ENCODE measurements at regions not wholly inside any gene's neighbourhood (a gene's known extent, or its start where the extent isn't known, plus 50 kb on each side); places are given as distances from the start of the nearest gene placed in this dataset.

GRCh38 chr7:106512217-106512616, 148.7 kb downstream of the CCDC71L start:
- TF ChIP-seq TEAD4 (IDR thresholded peaks at IDR 0.05) = no peak
- TF ChIP-seq FOXM1 (IDR thresholded peaks at IDR 0.05; ENCODE audit: borderline replicate concordance, low read depth) = no peak
- no peak for TF ChIP-seq YY1 (IDR thresholded peaks at IDR 0.05; ENCODE audit: low read depth)
- no peak for TF ChIP-seq EP300 (IDR thresholded peaks at IDR 0.05; ENCODE audit: borderline replicate concordance)
- no peak for TF ChIP-seq TCF12 (IDR thresholded peaks at IDR 0.05; ENCODE audit: low read depth)
- TF ChIP-seq EGR1 (IDR thresholded peaks at IDR 0.05) = no peak
- TF ChIP-seq, protein P1, sequence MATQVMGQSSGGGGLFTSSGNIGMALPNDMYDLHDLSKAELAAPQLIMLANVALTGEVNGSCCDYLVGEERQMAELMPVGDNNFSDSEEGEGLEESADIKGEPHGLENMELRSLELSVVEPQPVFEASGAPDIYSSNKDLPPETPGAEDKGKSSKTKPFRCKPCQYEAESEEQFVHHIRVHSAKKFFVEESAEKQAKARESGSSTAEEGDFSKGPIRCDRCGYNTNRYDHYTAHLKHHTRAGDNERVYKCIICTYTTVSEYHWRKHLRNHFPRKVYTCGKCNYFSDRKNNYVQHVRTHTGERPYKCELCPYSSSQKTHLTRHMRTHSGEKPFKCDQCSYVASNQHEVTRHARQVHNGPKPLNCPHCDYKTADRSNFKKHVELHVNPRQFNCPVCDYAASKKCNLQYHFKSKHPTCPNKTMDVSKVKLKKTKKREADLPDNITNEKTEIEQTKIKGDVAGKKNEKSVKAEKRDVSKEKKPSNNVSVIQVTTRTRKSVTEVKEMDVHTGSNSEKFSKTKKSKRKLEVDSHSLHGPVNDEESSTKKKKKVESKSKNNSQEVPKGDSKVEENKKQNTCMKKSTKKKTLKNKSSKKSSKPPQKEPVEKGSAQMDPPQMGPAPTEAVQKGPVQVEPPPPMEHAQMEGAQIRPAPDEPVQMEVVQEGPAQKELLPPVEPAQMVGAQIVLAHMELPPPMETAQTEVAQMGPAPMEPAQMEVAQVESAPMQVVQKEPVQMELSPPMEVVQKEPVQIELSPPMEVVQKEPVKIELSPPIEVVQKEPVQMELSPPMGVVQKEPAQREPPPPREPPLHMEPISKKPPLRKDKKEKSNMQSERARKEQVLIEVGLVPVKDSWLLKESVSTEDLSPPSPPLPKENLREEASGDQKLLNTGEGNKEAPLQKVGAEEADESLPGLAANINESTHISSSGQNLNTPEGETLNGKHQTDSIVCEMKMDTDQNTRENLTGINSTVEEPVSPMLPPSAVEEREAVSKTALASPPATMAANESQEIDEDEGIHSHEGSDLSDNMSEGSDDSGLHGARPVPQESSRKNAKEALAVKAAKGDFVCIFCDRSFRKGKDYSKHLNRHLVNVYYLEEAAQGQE (IDR thresholded peaks at IDR 0.05; ENCODE audit: low read depth) = no peak
- no peak for TF ChIP-seq CREB1 (IDR thresholded peaks at IDR 0.05; ENCODE audit: low read depth)
- TF ChIP-seq TAF1 (IDR thresholded peaks at IDR 0.05; ENCODE audit: low read depth) = no peak
- no peak for TF ChIP-seq CEBPB (IDR thresholded peaks at IDR 0.05)
- no peak for TF ChIP-seq MAX (IDR thresholded peaks at IDR 0.05)
- TF ChIP-seq NFIC (IDR thresholded peaks at IDR 0.05) = no peak
- TF ChIP-seq RAD21 (IDR thresholded peaks at IDR 0.05; ENCODE audit: low read depth) = no peak
- TF ChIP-seq ZBTB7A (IDR thresholded peaks at IDR 0.05; ENCODE audit: low read depth) = no peak
- TF ChIP-seq, protein P2, sequence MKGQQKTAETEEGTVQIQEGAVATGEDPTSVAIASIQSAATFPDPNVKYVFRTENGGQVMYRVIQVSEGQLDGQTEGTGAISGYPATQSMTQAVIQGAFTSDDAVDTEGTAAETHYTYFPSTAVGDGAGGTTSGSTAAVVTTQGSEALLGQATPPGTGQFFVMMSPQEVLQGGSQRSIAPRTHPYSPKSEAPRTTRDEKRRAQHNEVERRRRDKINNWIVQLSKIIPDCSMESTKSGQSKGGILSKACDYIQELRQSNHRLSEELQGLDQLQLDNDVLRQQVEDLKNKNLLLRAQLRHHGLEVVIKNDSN (IDR thresholded peaks at IDR 0.05) = no peak

DNA sequence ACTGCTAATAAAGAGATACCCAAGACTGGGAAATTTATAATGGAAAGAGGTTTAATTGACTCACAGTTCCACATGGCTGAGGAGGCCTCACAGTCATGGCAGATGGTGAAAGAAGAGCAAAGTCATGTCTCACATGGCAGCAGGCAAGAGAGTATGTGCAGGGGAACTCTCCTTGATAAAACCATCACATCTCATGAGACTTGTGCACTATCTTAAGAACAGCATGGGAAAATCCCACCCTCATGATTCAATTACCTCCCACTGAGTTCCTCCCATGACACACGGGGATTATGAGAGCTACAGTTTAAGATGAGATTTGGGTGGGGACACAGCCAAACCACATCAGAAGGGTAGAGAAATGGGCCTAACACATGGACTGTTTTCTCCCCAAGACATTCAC, 156.3 kb downstream of the CCDC71L start:
- TF ChIP-seq RAD21 (IDR thresholded peaks at IDR 0.05; ENCODE audit: low read depth) (no peak), EGR1 (IDR thresholded peaks at IDR 0.05) (no peak)

DNA sequence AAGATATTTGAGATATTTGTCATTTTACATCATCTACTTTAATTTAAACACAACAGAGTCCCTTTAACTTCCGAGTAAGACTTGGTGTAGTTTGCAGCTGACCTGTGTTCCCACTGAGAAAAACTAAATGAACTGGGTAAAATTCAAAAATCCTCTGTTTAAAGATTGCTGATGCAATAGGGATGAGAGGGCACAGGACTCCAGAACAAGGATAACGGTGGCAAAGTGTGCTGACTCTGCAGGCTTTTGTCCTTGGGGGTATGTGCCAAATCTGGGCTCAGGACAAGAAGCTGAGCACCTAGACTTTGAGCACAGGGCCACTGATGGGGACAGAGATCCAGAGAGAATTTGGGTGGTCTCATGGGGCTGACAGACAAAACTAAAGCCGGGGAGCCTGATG, 156.8 kb downstream of the CCDC71L start:
- TF ChIP-seq FOXM1 (IDR thresholded peaks at IDR 0.05; ENCODE audit: borderline replicate concordance, low read depth) (no peak), CREB1 (IDR thresholded peaks at IDR 0.05; ENCODE audit: low read depth) (no peak), RAD21 (IDR thresholded peaks at IDR 0.05; ENCODE audit: low read depth) (no peak), NFIC (IDR thresholded peaks at IDR 0.05) (no peak), TCF12 (IDR thresholded peaks at IDR 0.05; ENCODE audit: low read depth) (no peak)
- TF ChIP-seq, protein P2 (IDR thresholded peaks at IDR 0.05) = no peak

GRCh38 chr7:106503626-106504025, 157.3 kb downstream of the CCDC71L start:
- TF ChIP-seq FOXM1 (IDR thresholded peaks at IDR 0.05; ENCODE audit: borderline replicate concordance, low read depth) = no peak
- TF ChIP-seq TCF12 (IDR thresholded peaks at IDR 0.05; ENCODE audit: low read depth) = no peak
- no peak for TF ChIP-seq YY1 (IDR thresholded peaks at IDR 0.05; ENCODE audit: low read depth)
- no peak for TF ChIP-seq CREB1 (IDR thresholded peaks at IDR 0.05; ENCODE audit: low read depth)
- no peak for TF ChIP-seq MAX (IDR thresholded peaks at IDR 0.05)
- TF ChIP-seq TAF1 (IDR thresholded peaks at IDR 0.05; ENCODE audit: low read depth) = no peak
- no peak for TF ChIP-seq TEAD4 (IDR thresholded peaks at IDR 0.05)
- TF ChIP-seq, protein P1 (IDR thresholded peaks at IDR 0.05; ENCODE audit: low read depth) = no peak
- no peak for TF ChIP-seq EGR1 (IDR thresholded peaks at IDR 0.05)

DNA sequence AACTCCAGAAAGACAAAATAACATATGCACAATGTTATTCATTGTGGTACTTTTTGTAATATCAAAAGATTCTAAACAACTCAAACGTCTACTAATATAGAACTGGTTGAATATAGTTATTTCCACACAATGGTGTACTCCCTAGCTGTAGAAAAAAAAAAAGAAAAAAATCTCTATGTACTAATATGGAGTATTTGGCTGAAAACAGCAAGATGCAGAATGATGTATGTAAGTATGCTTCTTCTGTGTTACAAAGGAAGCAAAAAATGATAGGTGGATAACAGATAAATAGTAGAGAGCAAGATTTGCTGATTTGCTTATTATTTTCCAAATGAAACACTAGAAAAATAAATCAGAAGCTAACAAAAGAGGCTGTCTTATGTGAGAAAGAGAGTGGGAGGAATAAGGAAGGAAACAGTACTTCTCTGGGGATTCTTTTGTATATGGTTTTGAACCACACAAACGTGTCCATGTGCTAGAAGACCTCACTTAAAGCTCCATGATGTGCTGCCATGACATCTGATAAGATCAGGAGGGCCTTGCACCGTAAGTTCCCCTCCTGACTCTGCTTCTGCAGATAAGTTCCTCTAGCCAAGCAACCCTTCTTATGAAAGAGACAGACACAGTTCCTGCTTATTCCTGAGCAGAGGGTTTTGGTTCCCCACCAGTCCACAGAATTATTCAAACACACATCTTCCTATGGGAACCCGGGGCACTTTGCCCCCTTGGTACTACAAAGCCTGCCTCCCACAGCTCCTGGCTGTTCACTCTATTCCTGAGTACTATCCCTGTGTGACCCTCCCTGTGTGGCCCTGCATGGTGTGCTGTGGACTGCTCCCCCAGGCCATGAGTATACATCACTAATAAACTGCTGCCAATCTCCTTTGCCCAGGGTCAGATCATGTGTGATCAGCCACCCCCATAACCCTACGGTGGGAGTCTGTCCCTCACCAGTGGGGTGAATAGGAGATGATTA, 159.1 kb downstream of the CCDC71L start:
- TF ChIP-seq FOXM1 (IDR thresholded peaks at IDR 0.05; ENCODE audit: borderline replicate concordance, low read depth) = no peak
- no peak for TF ChIP-seq ZBTB7A (IDR thresholded peaks at IDR 0.05; ENCODE audit: low read depth)
- TF ChIP-seq CREB1 (IDR thresholded peaks at IDR 0.05; ENCODE audit: low read depth) = no peak
- no peak for TF ChIP-seq TAF1 (IDR thresholded peaks at IDR 0.05; ENCODE audit: low read depth)
- TF ChIP-seq RAD21 (IDR thresholded peaks at IDR 0.05; ENCODE audit: low read depth) = no peak

GRCh38 chr7:106499897-106500296, 161.1 kb downstream of the CCDC71L start:
- no peak for TF ChIP-seq TAF1 (IDR thresholded peaks at IDR 0.05; ENCODE audit: low read depth)
- no peak for TF ChIP-seq EGR1 (IDR thresholded peaks at IDR 0.05)
- TF ChIP-seq MAX (IDR thresholded peaks at IDR 0.05) = no peak
- TF ChIP-seq CREB1 (IDR thresholded peaks at IDR 0.05; ENCODE audit: low read depth) = no peak
- TF ChIP-seq NFIC (IDR thresholded peaks at IDR 0.05) = no peak
- TF ChIP-seq FOXM1 (IDR thresholded peaks at IDR 0.05; ENCODE audit: borderline replicate concordance, low read depth) = no peak
- TF ChIP-seq TCF12 (IDR thresholded peaks at IDR 0.05; ENCODE audit: low read depth) = no peak
- TF ChIP-seq EP300 (IDR thresholded peaks at IDR 0.05; ENCODE audit: borderline replicate concordance) = no peak
- TF ChIP-seq YY1 (IDR thresholded peaks at IDR 0.05; ENCODE audit: low read depth) = no peak
